ENCODE measurements at regions not wholly inside any gene's neighbourhood (a gene's known extent, or its start where the extent isn't known, plus 50 kb on each side); places are given as distances from the start of the nearest gene placed in this dataset.
"Not testable (repeated sequence)": the region's sequence is repeated elsewhere in the genome, so short reads cannot be mapped to it uniquely, and the experiment has no call there.

- not testable (repeated sequence) for H3K27ac Mint-ChIP-seq; H3K27me3 Mint-ChIP-seq; H3K4me3 Mint-ChIP-seq; H3K9me3 Mint-ChIP-seq (ENCODE audit: low read depth); H3K36me3 Mint-ChIP-seq; H3K4me1 Mint-ChIP-seq (ENCODE audit: low read depth)
These were observed 94.5 kb upstream of the PLGLB2 start for GRCh38 chr2:87653373-87653772.

GRCh38 chr2:87654136-87654814, 93.6 kb upstream of the PLGLB2 start:
- H3K36me3 Mint-ChIP-seq; H3K27me3 Mint-ChIP-seq; H3K4me3 Mint-ChIP-seq; H3K27ac Mint-ChIP-seq; H3K4me1 Mint-ChIP-seq (ENCODE audit: low read depth); H3K9me3 Mint-ChIP-seq (ENCODE audit: low read depth): not testable (repeated sequence)

DNA sequence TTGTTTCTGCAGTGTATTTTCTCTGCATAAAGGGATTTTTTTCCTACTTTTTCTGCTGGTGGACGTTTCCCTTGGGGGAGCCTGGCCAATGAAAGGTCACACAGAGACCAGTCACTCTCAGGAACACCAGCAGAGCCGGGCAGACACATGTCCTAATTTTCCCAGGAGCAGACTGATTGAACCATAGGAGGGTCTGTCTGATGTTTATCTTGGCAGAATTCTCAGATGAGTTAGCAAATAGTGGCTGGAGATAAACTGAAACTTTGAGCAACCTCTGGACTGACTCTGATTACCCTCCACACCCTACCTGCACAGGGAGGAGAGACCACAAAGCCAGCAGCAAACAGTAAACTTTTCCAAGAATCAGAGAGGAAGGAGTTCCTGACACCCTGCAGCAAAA, 90.0 kb upstream of the PLGLB2 start:
- not testable (repeated sequence) for H3K4me3 Mint-ChIP-seq; H3K4me1 Mint-ChIP-seq (ENCODE audit: low read depth); H3K27me3 Mint-ChIP-seq; H3K36me3 Mint-ChIP-seq; H3K27ac Mint-ChIP-seq; H3K9me3 Mint-ChIP-seq (ENCODE audit: low read depth)

DNA sequence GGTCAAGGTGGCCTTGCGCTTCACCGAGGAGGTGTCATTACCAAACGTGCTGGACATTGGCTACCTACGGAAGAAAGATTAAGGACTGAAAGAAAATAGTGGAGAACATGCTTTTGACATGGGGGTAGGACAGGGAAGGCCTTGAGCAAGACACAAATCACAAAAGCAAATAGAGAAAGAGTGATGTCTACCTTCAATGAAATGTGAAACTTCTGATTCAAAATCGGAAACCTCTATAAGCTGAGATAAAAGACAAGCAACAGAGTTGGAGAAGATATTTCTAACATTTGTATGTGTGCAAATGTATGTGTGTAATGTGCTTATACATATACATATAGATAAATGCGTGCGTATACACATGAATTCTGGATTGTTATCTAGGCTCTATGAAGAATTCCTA, 89.5 kb upstream of the PLGLB2 start:
- not testable (repeated sequence) for H3K9me3 Mint-ChIP-seq (ENCODE audit: low read depth); H3K4me1 Mint-ChIP-seq (ENCODE audit: low read depth); H3K27me3 Mint-ChIP-seq; H3K4me3 Mint-ChIP-seq; H3K36me3 Mint-ChIP-seq; H3K27ac Mint-ChIP-seq

GRCh38 chr2:87658976-87659375, 88.9 kb upstream of the PLGLB2 start:
- not testable (repeated sequence) for H3K9me3 Mint-ChIP-seq (ENCODE audit: low read depth); H3K4me1 Mint-ChIP-seq (ENCODE audit: low read depth); H3K27ac Mint-ChIP-seq; H3K27me3 Mint-ChIP-seq; H3K36me3 Mint-ChIP-seq; H3K4me3 Mint-ChIP-seq

DNA sequence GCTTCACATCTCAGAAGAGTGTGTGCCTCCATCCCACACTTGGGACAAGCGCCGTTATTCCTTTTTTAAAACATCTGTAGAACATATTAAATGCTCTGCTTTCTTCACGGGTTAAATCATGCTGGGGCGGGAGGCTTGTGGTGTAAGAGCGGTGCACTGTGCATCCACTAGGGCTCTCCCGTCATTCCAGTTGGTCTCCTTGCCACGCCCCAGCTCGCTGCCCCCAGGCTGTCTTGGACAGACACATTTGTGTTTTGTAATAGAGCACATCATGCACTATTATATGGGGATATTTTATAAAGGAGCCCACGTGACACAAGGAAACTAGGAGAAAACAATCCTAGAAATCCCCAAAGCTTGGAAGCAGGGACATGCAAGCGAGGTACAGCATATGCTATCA, 87.7 kb upstream of the PLGLB2 start:
- not testable (repeated sequence) for H3K36me3 Mint-ChIP-seq; H3K4me1 Mint-ChIP-seq (ENCODE audit: low read depth); H3K9me3 Mint-ChIP-seq (ENCODE audit: low read depth); H3K4me3 Mint-ChIP-seq; H3K27me3 Mint-ChIP-seq; H3K27ac Mint-ChIP-seq

- H3K27ac Mint-ChIP-seq; H3K4me1 Mint-ChIP-seq (ENCODE audit: low read depth); H3K9me3 Mint-ChIP-seq (ENCODE audit: low read depth); H3K4me3 Mint-ChIP-seq; H3K27me3 Mint-ChIP-seq; H3K36me3 Mint-ChIP-seq: not testable (repeated sequence)
These were observed 85.3 kb upstream of the PLGLB2 start for GRCh38 chr2:87662316-87663290.

DNA sequence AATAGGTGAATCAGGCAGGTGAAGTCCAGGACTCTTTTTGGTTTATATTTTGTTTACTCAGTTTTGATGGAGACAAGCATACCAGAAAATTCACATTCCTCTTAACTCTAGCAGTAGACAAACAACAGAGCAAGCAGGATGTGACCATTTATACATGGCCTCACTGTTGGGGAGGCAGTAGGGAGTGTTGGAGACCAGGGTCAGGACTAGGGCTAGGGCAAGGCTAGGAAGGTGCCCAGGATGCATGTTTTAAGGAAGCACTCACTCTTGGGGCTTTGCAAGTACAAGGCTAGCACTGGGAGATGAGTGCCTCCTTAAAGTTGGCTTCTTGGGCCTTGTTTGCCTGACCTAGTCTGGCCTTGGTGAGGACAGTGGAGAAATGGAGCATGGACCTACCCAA, 84.5 kb upstream of the PLGLB2 start:
- not testable (repeated sequence) for H3K36me3 Mint-ChIP-seq; H3K27me3 Mint-ChIP-seq; H3K27ac Mint-ChIP-seq; H3K4me3 Mint-ChIP-seq; H3K4me1 Mint-ChIP-seq (ENCODE audit: low read depth); H3K9me3 Mint-ChIP-seq (ENCODE audit: low read depth)

DNA sequence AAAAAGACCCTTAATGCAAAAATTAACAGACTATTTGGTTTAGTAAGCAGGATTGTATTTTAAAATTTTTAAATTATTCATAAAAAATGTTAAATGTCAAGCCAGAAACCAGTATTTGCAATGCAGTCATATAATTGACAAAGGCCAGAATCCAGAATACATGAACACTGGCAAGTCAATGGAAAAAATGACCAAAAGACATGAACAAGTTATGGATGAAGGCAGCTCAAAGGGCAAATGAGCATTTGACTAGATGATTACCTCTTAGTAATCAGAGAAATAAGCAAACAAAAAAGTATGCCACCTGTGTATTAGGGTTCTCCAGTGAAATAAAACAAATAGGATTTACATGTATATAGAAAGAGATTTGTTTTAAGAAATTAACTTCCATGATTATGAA, 80.9 kb upstream of the PLGLB2 start:
- H3K27ac Mint-ChIP-seq; H3K27me3 Mint-ChIP-seq; H3K4me3 Mint-ChIP-seq; H3K4me1 Mint-ChIP-seq (ENCODE audit: low read depth); H3K9me3 Mint-ChIP-seq (ENCODE audit: low read depth); H3K36me3 Mint-ChIP-seq: not testable (repeated sequence)

- not testable (repeated sequence) for H3K4me1 Mint-ChIP-seq (ENCODE audit: low read depth); H3K27ac Mint-ChIP-seq; H3K9me3 Mint-ChIP-seq (ENCODE audit: low read depth); H3K36me3 Mint-ChIP-seq; H3K4me3 Mint-ChIP-seq; H3K27me3 Mint-ChIP-seq
These were observed 79.5 kb upstream of the PLGLB2 start for GRCh38 chr2:87668361-87668760.

GRCh38 chr2:87669633-87670231, 78.2 kb upstream of the PLGLB2 start:
- not testable (repeated sequence) for H3K27ac Mint-ChIP-seq; H3K27me3 Mint-ChIP-seq; H3K4me3 Mint-ChIP-seq; H3K36me3 Mint-ChIP-seq; H3K9me3 Mint-ChIP-seq (ENCODE audit: low read depth); H3K4me1 Mint-ChIP-seq (ENCODE audit: low read depth)

DNA sequence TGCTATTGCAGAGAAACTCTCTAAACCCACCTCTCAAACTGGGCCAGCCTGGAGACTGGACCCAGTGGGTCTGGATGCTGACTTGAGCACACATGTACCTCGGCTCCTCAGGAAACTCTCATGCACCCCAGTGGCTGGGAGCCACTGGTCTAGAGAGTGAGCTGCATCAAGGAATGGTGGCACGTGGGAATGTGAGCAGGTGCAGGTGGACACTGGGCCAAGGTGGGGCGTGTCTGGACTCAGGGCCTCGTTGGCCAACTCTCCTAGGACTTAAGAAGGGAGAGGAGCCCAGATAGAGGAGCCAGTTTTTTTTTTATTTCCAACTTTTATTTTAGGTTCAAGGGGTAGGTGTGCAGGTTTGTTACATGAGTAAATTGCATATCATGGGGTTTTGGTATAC, 75.5 kb upstream of the PLGLB2 start:
- not testable (repeated sequence) for H3K4me3 Mint-ChIP-seq; H3K4me1 Mint-ChIP-seq (ENCODE audit: low read depth); H3K27me3 Mint-ChIP-seq; H3K36me3 Mint-ChIP-seq; H3K27ac Mint-ChIP-seq; H3K9me3 Mint-ChIP-seq (ENCODE audit: low read depth)

- H3K36me3 Mint-ChIP-seq; H3K27ac Mint-ChIP-seq; H3K4me1 Mint-ChIP-seq (ENCODE audit: low read depth): not testable (repeated sequence)
These were observed 73.2 kb upstream of the PLGLB2 start for GRCh38 chr2:87674729-87675128.

GRCh38 chr2:87675487-87675886, 72.4 kb upstream of the PLGLB2 start:
- not testable (repeated sequence) for H3K4me1 Mint-ChIP-seq (ENCODE audit: low read depth); H3K36me3 Mint-ChIP-seq; H3K9me3 Mint-ChIP-seq (ENCODE audit: low read depth); H3K4me3 Mint-ChIP-seq; H3K27me3 Mint-ChIP-seq; H3K27ac Mint-ChIP-seq

More at GRCh38 chr2:87674729-87675128, 73.2 kb upstream of the PLGLB2 start:
- H3K4me3 Mint-ChIP-seq; H3K9me3 Mint-ChIP-seq (ENCODE audit: low read depth); H3K27me3 Mint-ChIP-seq: not testable (repeated sequence)

GRCh38 chr2:87677421-87677923, 70.4 kb upstream of the PLGLB2 start:
- not testable (repeated sequence) for H3K36me3 Mint-ChIP-seq, H3K27ac Mint-ChIP-seq

More at GRCh38 chr2:87677421-87677923, 70.4 kb upstream of the PLGLB2 start:
- H3K9me3 Mint-ChIP-seq (ENCODE audit: low read depth); H3K4me3 Mint-ChIP-seq; H3K27me3 Mint-ChIP-seq; H3K4me1 Mint-ChIP-seq (ENCODE audit: low read depth): not testable (repeated sequence)
